SK-N-MC (cell line): ENCODE measurements at regions not wholly inside any gene's neighbourhood (a gene's known extent, or its start where the extent isn't known, plus 50 kb on each side); places are given as distances from the start of the nearest gene placed in this dataset.

Source experiments
- DNase-seq: peaks from one replicate; pipeline ENCODE4 v3.0.0-alpha.2; 2011; ENCODE audit warnings: low read depth, low spot score
- H3K27ac ChIP-seq: fragments of 200-600 bp; sonication (generic); 2 replicates; pipeline ENCODE4 v1.5.1; 2016; ENCODE audit warnings: mixed run types
- H3K36me3 ChIP-seq: fragments of 200-600 bp; sonication (generic); 2 replicates; pipeline ENCODE4 v1.6.1; 2017; ENCODE audit warnings: antibody characterized with exemption, low read length, mixed read lengths; ENCODE audit not compliant: insufficient read depth
- H3K4me3 ChIP-seq: fragments of 200-600 bp; sonication (generic); 2 replicates; pipeline ENCODE4 v1.5.1; 2016
- H3K9ac ChIP-seq: fragments of 200-600 bp; sonication (generic); 2 replicates; pipeline ENCODE4 v1.8.0; 2017; ENCODE audit warnings: mixed run types, mixed read lengths; ENCODE audit not compliant: insufficient read length
- H3K9me3 ChIP-seq: fragments of 200-600 bp; sonication (generic); 2 replicates; pipeline ENCODE4 v1.6.1; 2017; ENCODE audit warnings: low read depth, mild to moderate bottlenecking, antibody characterized with exemption, low read length, moderate library complexity, mixed read lengths
- EZH2 ChIP-seq: fragments of 200-600 bp; sonication (generic); IDR thresholded peaks from one replicate; pipeline ENCODE4 v1.6.1; 2017; ENCODE audit warnings: antibody characterized with exemption
- FOXP2 ChIP-seq: optimal IDR thresholded peaks from 2 replicates; pipeline ENCODE3; 2011; ENCODE audit warnings: mild to moderate bottlenecking, moderate library complexity; ENCODE audit not compliant: insufficient read depth; ENCODE audit errors: extremely low read length, control extremely low read depth
- POLR2AphosphoS5 ChIP-seq: IDR thresholded peaks from 2 replicates; pipeline ENCODE4 v1.6.1; 2012; ENCODE audit warnings: mild to moderate bottlenecking, low read depth, low read length, borderline replicate concordance

GRCh38 chr3:161798016-161798415, 301.4 kb downstream of the OTOL1 start:
- Histone ChIP-seq H3K9me3 (no peaks in the 10 kb centered on the region), H3K27ac (no peak overlapping the region), H3K9ac (no peak overlapping the region), H3K36me3 (no peaks in the 10 kb centered on the region), H3K4me3 (no peak overlapping the region)
- no peak for DNase-seq
- no peak for TF ChIP-seq POLR2AphosphoS5
- no peak for TF ChIP-seq EZH2
- no peak for TF ChIP-seq FOXP2

- H3K9ac ChIP-seq: no peak overlapping the region
- TF ChIP-seq POLR2AphosphoS5: no peak
- no peak for TF ChIP-seq FOXP2
- TF ChIP-seq EZH2: no peak
- no peaks in the 10 kb centered on the region for H3K36me3 ChIP-seq
- H3K4me3 ChIP-seq: no peak overlapping the region
- no peaks in the 10 kb centered on the region for H3K9me3 ChIP-seq
- no peak for DNase-seq
- no peak overlapping the region for H3K27ac ChIP-seq
Observed at GRCh38 chr3:161800985-161801559, 304.5 kb downstream of the OTOL1 start.

- DNase-seq: no peak
- Histone ChIP-seq H3K9ac (no peak overlapping the region), H3K4me3 (no peak overlapping the region), H3K36me3 (no peaks in the 10 kb centered on the region), H3K27ac (no peak overlapping the region), H3K9me3 (no peaks in the 10 kb centered on the region)
- TF ChIP-seq FOXP2: no peak
- TF ChIP-seq EZH2: no peak
- TF ChIP-seq POLR2AphosphoS5: no peak
Observed at GRCh38 chr3:161818106-161818505, 321.5 kb downstream of the OTOL1 start.

- Histone ChIP-seq H3K36me3 (no peaks in the 10 kb centered on the region), H3K27ac (no peak overlapping the region), H3K9me3 (no peaks in the 10 kb centered on the region), H3K9ac (no peak overlapping the region), H3K4me3 (no peak overlapping the region)
- DNase-seq: no peak
- TF ChIP-seq FOXP2: no peak
- no peak for TF ChIP-seq EZH2
- TF ChIP-seq POLR2AphosphoS5: no peak
Observed at GRCh38 chr3:161821591-161821990, 325.0 kb downstream of the OTOL1 start.

- Histone ChIP-seq H3K27ac (no peak overlapping the region), H3K36me3 (no peaks in the 10 kb centered on the region), H3K9ac (no peak overlapping the region), H3K9me3 (no peaks in the 10 kb centered on the region), H3K4me3 (no peak overlapping the region)
- TF ChIP-seq POLR2AphosphoS5 (no peak), FOXP2 (no peak), EZH2 (no peak)
- no peak for DNase-seq
Observed at GRCh38 chr3:161822291-161822690, 325.7 kb downstream of the OTOL1 start.

GRCh38 chr3:161823910-161824309, 327.3 kb downstream of the OTOL1 start:
- no peak overlapping the region for H3K4me3 ChIP-seq
- no peak overlapping the region for H3K27ac ChIP-seq
- no peak for DNase-seq
- H3K9ac ChIP-seq: no peak overlapping the region
- H3K9me3 ChIP-seq: no peaks in the 10 kb centered on the region
- no peak for TF ChIP-seq POLR2AphosphoS5
- no peak for TF ChIP-seq EZH2
- no peak for TF ChIP-seq FOXP2
- no peaks in the 10 kb centered on the region for H3K36me3 ChIP-seq

GRCh38 chr3:161838021-161838420, 341.4 kb downstream of the OTOL1 start:
- no peaks in the 10 kb centered on the region for H3K36me3 ChIP-seq
- H3K9me3 ChIP-seq: no peaks in the 10 kb centered on the region
- DNase-seq: no peak
- H3K27ac ChIP-seq: no peak overlapping the region
- no peak overlapping the region for H3K4me3 ChIP-seq
- H3K9ac ChIP-seq: no peak overlapping the region
- TF ChIP-seq FOXP2: no peak
- no peak for TF ChIP-seq POLR2AphosphoS5
- no peak for TF ChIP-seq EZH2

- DNase-seq: no peak
- no peak for TF ChIP-seq EZH2
- TF ChIP-seq POLR2AphosphoS5: no peak
- no peak for TF ChIP-seq FOXP2
- no peaks in the 10 kb centered on the region for H3K36me3 ChIP-seq
- no peak overlapping the region for H3K27ac ChIP-seq
- no peak overlapping the region for H3K9ac ChIP-seq
- H3K9me3 ChIP-seq: no peaks in the 10 kb centered on the region
- no peak overlapping the region for H3K4me3 ChIP-seq
Observed at GRCh38 chr3:161848376-161848775, 351.8 kb downstream of the OTOL1 start.
